Osteoblast (primary cell): ENCODE measurements at regions not wholly inside any gene's neighbourhood (a gene's known extent, or its start where the extent isn't known, plus 50 kb on each side); places are given as distances from the start of the nearest gene placed in this dataset.
"Not testable (repeated sequence)": the region's sequence is repeated elsewhere in the genome, so short reads cannot be mapped to it uniquely, and the experiment has no call there.

ENCODE experiments used
- DNase-seq: peaks from one replicate; pipeline ENCODE4 v3.0.0; 2011; ENCODE audit warnings: low spot score, mixed read lengths; ENCODE audit not compliant: insufficient read length; ENCODE audit errors: missing footprints
- H2AFZ ChIP-seq: 2 replicates; pipeline ENCODE4 v1.6.0; 2011; ENCODE audit warnings: mild to moderate bottlenecking, low read length
- H3K27ac ChIP-seq: 2 replicates; pipeline ENCODE4 v1.5.1; 2011; ENCODE audit warnings: mild to moderate bottlenecking, low read depth, low read length, moderate library complexity
- H3K27me3 ChIP-seq: 2 replicates; pipeline ENCODE4 v1.6.0; 2012; ENCODE audit warnings: mild to moderate bottlenecking, control low read depth, inconsistent platforms, low read length, moderate library complexity; ENCODE audit not compliant: insufficient read depth
- H3K36me3 ChIP-seq: 2 replicates; pipeline ENCODE4 v1.5.1; 2011; ENCODE audit warnings: mild to moderate bottlenecking, low read length, control low read depth, moderate library complexity; ENCODE audit not compliant: insufficient read depth
- H3K4me1 ChIP-seq: 2 replicates; pipeline ENCODE4 v1.5.1; 2011; ENCODE audit warnings: mild to moderate bottlenecking, low read length, control low read depth, moderate library complexity; ENCODE audit not compliant: insufficient read depth
- H3K4me2 ChIP-seq: 2 replicates; pipeline ENCODE4 v1.6.0; 2011; ENCODE audit warnings: mild to moderate bottlenecking, low read length; ENCODE audit not compliant: insufficient read depth
- H3K4me3 ChIP-seq: fragments of 200-600 bp; sonication (generic); 3 replicates; pipeline ENCODE4 v1.5.1; 2012; ENCODE audit warnings: mild to moderate bottlenecking, low read length, inconsistent platforms; ENCODE audit not compliant: insufficient read depth
- H3K79me2 ChIP-seq: 2 replicates; pipeline ENCODE4 v1.6.0; 2012; ENCODE audit warnings: mild to moderate bottlenecking, low read length, control low read depth, inconsistent platforms; ENCODE audit not compliant: insufficient read depth
- H3K9me3 ChIP-seq: 2 replicates; pipeline ENCODE4 v1.5.1; 2011; ENCODE audit warnings: low read depth, low read length, control low read depth
- H4K20me1 ChIP-seq: 2 replicates; pipeline ENCODE4 v1.6.0; 2012; ENCODE audit warnings: mild to moderate bottlenecking, low read length, control low read depth; ENCODE audit not compliant: insufficient read depth
- CTCF ChIP-seq: IDR thresholded peaks from 2 replicates; pipeline ENCODE4 v1.5.1; 2011; ENCODE audit warnings: mild to moderate bottlenecking, low read depth, low read length, moderate library complexity; ENCODE audit errors: extremely low read depth

GRCh38 chr21:14285147-14285761 lies 69.3 kb downstream of the RBM11 start:
- H3K27ac ChIP-seq, result no peak overlapping the region
- no peaks in the 10 kb centered on the region for H4K20me1 ChIP-seq
- H2AFZ ChIP-seq, result no peak overlapping the region
- no peaks in the 10 kb centered on the region for H3K36me3 ChIP-seq
- no peak for TF ChIP-seq CTCF
- no peaks in the 10 kb centered on the region for H3K9me3 ChIP-seq
- no peaks in the 10 kb centered on the region for H3K79me2 ChIP-seq
- no peak overlapping the region for H3K4me2 ChIP-seq
- no peaks in the 10 kb centered on the region for H3K27me3 ChIP-seq
- peak; percentile 35 for DNase-seq
- H3K4me1 ChIP-seq, result no peaks in the 10 kb centered on the region
- no peak overlapping the region for H3K4me3 ChIP-seq

- no peak for TF ChIP-seq CTCF
- H3K27me3 ChIP-seq, result no peaks in the 10 kb centered on the region
Measured at GRCh38 chr21:14284481-14284880, 68.5 kb downstream of the RBM11 start.

GRCh38 chr21:14281188-14281900 lies 65.4 kb downstream of the RBM11 start:
- not testable (repeated sequence) for H3K79me2 ChIP-seq, DNase-seq, H3K9me3 ChIP-seq, H3K27ac ChIP-seq, H3K36me3 ChIP-seq, H3K4me1 ChIP-seq, H3K4me3 ChIP-seq, H3K4me2 ChIP-seq, H3K27me3 ChIP-seq, H2AFZ ChIP-seq, H4K20me1 ChIP-seq

More at GRCh38 chr21:14284481-14284880, 68.5 kb downstream of the RBM11 start:
- no peak overlapping the region for H3K4me2 ChIP-seq
- H3K9me3 ChIP-seq, result no peaks in the 10 kb centered on the region
- H3K4me3 ChIP-seq, result no peak overlapping the region
- no peak for DNase-seq
- H3K79me2 ChIP-seq, result no peaks in the 10 kb centered on the region
- H3K4me1 ChIP-seq, result no peaks in the 10 kb centered on the region
- no peaks in the 10 kb centered on the region for H3K36me3 ChIP-seq
- no peak overlapping the region for H2AFZ ChIP-seq
- H3K27ac ChIP-seq, result no peak overlapping the region
- H4K20me1 ChIP-seq, result no peaks in the 10 kb centered on the region
